MM.1S (cell line): ENCODE measurements at regions not wholly inside any gene's neighbourhood (a gene's known extent, or its start where the extent isn't known, plus 50 kb on each side); places are given as distances from the start of the nearest gene placed in this dataset.

Experiments
- EZH2 ChIP-seq: fragments of 300-600 bp; sonication (generic); optimal IDR thresholded peaks from 2 replicates; pipeline ENCODE3; 2017; ENCODE audit warnings: low read depth, mild to moderate bottlenecking, antibody characterized with exemption, low read length, mixed read lengths
- TF ChIP-seq, protein P1 (sequence below): fragments of 300-600 bp; sonication (generic); IDR thresholded peaks from 2 replicates; pipeline ENCODE4 v1.5.1; 2016; ENCODE audit warnings: antibody characterized with exemption, low read length, mixed read lengths

GRCh38 chr5:92380069-92380770 is 997.1 kb upstream of the ARRDC3 start:
- no peak for TF ChIP-seq EZH2
- TF ChIP-seq, protein P1, sequence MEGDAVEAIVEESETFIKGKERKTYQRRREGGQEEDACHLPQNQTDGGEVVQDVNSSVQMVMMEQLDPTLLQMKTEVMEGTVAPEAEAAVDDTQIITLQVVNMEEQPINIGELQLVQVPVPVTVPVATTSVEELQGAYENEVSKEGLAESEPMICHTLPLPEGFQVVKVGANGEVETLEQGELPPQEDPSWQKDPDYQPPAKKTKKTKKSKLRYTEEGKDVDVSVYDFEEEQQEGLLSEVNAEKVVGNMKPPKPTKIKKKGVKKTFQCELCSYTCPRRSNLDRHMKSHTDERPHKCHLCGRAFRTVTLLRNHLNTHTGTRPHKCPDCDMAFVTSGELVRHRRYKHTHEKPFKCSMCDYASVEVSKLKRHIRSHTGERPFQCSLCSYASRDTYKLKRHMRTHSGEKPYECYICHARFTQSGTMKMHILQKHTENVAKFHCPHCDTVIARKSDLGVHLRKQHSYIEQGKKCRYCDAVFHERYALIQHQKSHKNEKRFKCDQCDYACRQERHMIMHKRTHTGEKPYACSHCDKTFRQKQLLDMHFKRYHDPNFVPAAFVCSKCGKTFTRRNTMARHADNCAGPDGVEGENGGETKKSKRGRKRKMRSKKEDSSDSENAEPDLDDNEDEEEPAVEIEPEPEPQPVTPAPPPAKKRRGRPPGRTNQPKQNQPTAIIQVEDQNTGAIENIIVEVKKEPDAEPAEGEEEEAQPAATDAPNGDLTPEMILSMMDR: no peak
